ENCODE measurements at regions not wholly inside any gene's neighbourhood (a gene's known extent, or its start where the extent isn't known, plus 50 kb on each side); places are given as distances from the start of the nearest gene placed in this dataset.

- no peak for DNase-seq
- Histone ChIP-seq H3K4me3 (ENCODE audit: insufficient read depth, low read depth, low read length) (no peak overlapping the region), H3K27me3 (ENCODE audit: control insufficient read depth, insufficient read depth, low read length) (no peaks in the 10 kb centered on the region), H3K36me3 (replicated peaks; ENCODE audit: control insufficient read depth, insufficient read depth, low read length) (no peaks in the 10 kb centered on the region)
These were observed 241.1 kb upstream of the KLF3 start for GRCh38 chr4:38422850-38423249.

- no peaks in the 10 kb centered on the region for H3K36me3 ChIP-seq (replicated peaks; ENCODE audit: control insufficient read depth, insufficient read depth, low read length)
- no peak overlapping the region for H3K4me3 ChIP-seq (ENCODE audit: insufficient read depth, low read depth, low read length)
- H3K27me3 ChIP-seq (ENCODE audit: control insufficient read depth, insufficient read depth, low read length) = no peaks in the 10 kb centered on the region
- DNase-seq = peak; percentile 67
These were observed 239.7 kb upstream of the KLF3 start for GRCh38 chr4:38424151-38424871.

- Histone ChIP-seq H3K36me3 (replicated peaks; ENCODE audit: control insufficient read depth, insufficient read depth, low read length) (no peaks in the 10 kb centered on the region), H3K4me3 (ENCODE audit: insufficient read depth, low read depth, low read length) (no peak overlapping the region), H3K27me3 (ENCODE audit: control insufficient read depth, insufficient read depth, low read length) (no peaks in the 10 kb centered on the region)
- no peak for DNase-seq
These were observed 237.5 kb upstream of the KLF3 start for GRCh38 chr4:38426532-38426931.

DNA sequence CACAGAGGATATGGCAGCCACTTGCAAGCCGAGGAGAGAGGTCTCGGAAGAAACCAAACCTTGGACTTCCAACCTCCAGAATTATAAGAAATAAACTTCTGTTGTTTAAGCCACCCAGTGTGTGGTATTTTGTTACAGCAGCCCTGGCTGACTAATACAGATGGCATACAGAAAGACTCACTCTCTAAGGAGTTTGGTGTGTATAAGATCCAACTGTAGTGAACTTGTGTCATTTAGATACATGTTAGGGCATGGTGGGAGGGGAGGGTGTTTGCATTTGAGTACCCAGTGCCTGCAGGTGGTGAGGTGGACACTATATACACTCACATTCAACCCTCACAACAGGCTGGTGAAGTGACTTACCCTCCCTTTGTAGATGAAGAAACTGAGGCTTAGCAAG is 233.2 kb upstream of the KLF3 start:
- no peaks in the 10 kb centered on the region for H3K27me3 ChIP-seq (ENCODE audit: control insufficient read depth, insufficient read depth, low read length)
- H3K4me3 ChIP-seq (ENCODE audit: insufficient read depth, low read depth, low read length) = no peak overlapping the region
- no peaks in the 10 kb centered on the region for H3K36me3 ChIP-seq (replicated peaks; ENCODE audit: control insufficient read depth, insufficient read depth, low read length)
- DNase-seq = no peak

GRCh38 chr4:38442073-38442788 is 221.8 kb upstream of the KLF3 start:
- no peak for DNase-seq
- no peaks in the 10 kb centered on the region for H3K36me3 ChIP-seq (replicated peaks; ENCODE audit: control insufficient read depth, insufficient read depth, low read length)
- no peaks in the 10 kb centered on the region for H3K27me3 ChIP-seq (ENCODE audit: control insufficient read depth, insufficient read depth, low read length)
- H3K4me3 ChIP-seq (ENCODE audit: insufficient read depth, low read depth, low read length) = no peak overlapping the region

DNA sequence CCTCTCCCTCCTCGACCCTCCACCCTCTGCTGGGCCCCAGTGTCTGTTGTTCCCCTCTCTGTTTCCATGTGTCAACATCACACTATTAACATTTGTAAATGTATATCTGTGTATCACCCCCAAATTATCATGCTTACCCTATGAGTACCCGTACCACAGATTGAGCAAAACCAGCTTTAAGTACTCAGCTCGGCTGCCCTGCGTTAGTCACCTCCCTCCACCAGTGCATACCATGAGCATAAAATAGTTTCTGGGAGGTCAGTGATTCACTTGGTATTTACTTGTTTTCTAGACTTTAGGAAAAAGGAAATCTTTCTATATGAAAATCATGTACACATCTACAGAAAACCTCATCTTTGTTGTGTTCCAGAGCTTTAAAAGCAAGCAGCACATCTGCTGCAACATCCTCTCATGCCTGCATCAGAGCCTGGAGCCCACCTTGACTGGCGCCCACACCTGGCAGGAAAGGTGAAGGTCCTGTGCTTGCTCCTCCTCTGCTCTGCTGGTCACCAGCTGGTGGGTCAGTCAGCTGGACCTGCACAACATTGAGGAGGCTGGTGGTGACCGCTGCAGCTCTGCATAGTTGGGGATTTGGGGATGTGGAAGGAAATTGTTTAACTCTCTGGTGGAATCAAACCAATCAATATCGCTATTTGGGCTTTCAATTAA is 214.4 kb upstream of the KLF3 start:
- Histone ChIP-seq H3K36me3 (replicated peaks; ENCODE audit: control insufficient read depth, insufficient read depth, low read length) (no peaks in the 10 kb centered on the region), H3K27me3 (ENCODE audit: control insufficient read depth, insufficient read depth, low read length) (no peaks in the 10 kb centered on the region), H3K4me3 (ENCODE audit: insufficient read depth, low read depth, low read length) (no peak overlapping the region)
- DNase-seq = peak; percentile 56

DNA sequence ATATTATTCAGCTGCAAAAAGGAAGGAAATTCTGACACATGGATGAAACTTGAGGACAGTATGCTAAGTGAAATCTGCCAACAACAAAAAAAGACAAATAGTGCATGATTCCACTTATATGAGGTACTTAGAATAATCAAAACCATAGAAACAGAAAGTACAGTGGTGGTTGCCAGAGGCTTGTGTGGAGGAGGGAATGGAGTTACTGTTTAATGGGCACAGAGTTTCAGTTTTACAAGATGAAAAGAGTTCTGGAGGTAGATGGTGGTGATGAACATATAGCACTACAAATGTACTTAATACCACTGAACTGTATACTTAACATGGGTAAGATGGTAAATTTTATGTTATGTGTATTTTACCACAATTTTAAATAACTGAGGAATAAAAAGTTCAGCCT is 212.0 kb upstream of the KLF3 start:
- Histone ChIP-seq H3K4me3 (ENCODE audit: insufficient read depth, low read depth, low read length) (no peak overlapping the region), H3K36me3 (replicated peaks; ENCODE audit: control insufficient read depth, insufficient read depth, low read length) (no peaks in the 10 kb centered on the region), H3K27me3 (ENCODE audit: control insufficient read depth, insufficient read depth, low read length) (no peaks in the 10 kb centered on the region)
- DNase-seq = no peak

DNA sequence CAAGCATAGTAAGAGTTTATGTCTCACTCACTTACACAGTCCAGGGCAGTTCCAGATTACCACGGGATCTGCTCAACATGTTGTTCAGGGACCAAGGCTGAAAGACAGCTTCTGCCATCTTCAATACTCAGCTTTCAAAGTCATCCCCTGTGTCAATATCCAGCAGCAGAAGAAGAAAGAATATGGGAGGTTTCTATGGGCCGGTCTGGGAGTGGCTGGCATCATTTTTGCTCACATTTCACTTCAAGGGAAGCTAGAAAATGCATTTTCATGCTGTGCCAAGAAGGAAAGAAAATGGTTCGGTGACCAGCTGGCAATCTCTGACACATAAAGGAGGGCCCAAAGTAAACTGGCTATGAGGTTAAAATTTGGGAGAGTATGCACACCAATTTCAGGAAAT is 211.5 kb upstream of the KLF3 start:
- Histone ChIP-seq H3K36me3 (replicated peaks; ENCODE audit: control insufficient read depth, insufficient read depth, low read length) (no peaks in the 10 kb centered on the region), H3K27me3 (ENCODE audit: control insufficient read depth, insufficient read depth, low read length) (no peaks in the 10 kb centered on the region), H3K4me3 (ENCODE audit: insufficient read depth, low read depth, low read length) (no peak overlapping the region)
- no peak for DNase-seq

- no peaks in the 10 kb centered on the region for H3K27me3 ChIP-seq (ENCODE audit: control insufficient read depth, insufficient read depth, low read length)
These were observed 210.6 kb upstream of the KLF3 start for GRCh38 chr4:38453253-38453881.

GRCh38 chr4:38454284-38454683 is 209.7 kb upstream of the KLF3 start:
- Histone ChIP-seq H3K27me3 (ENCODE audit: control insufficient read depth, insufficient read depth, low read length) (no peaks in the 10 kb centered on the region), H3K4me3 (ENCODE audit: insufficient read depth, low read depth, low read length) (no peak overlapping the region), H3K36me3 (replicated peaks; ENCODE audit: control insufficient read depth, insufficient read depth, low read length) (no peaks in the 10 kb centered on the region)
- DNase-seq = no peak

More at GRCh38 chr4:38453253-38453881, 210.6 kb upstream of the KLF3 start:
- DNase-seq = no peak
- Histone ChIP-seq H3K36me3 (replicated peaks; ENCODE audit: control insufficient read depth, insufficient read depth, low read length) (no peaks in the 10 kb centered on the region), H3K4me3 (ENCODE audit: insufficient read depth, low read depth, low read length) (no peak overlapping the region)

DNA sequence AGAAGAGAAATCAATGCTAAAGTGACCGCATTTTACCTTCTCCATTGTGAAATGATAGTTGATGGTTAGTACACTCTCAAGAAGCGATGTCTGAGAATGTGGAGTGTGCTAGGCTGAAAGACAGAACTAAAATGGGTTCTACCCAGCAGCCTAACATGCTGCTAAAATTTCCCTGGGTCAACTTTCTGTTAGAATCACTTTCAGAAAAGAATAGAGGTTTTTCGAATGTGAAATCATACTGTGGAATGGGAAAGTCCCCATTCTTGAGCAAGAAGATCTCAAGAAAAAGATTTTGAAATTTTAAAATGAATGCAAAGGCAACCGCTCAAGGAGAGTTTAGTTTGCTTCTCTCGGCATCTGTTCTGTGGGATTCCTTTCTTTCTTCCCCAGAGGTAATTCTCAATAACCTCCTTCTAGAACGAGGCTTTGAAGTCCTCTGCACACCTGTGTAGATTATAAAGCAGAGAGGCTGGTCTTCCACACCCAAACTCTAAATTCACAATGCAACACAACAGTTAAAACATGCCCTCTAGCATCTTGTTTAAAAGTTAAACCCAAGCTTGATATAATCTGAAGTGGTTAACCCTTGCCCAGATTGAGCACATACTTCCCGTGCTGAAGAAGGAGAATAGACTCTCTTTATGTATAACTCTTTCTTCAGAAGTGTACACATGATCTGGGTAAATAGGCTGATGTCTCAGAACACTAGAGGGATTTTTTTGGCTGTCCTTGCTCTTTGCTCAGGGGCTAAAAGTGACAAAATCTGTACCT is 208.7 kb upstream of the KLF3 start:
- H3K36me3 ChIP-seq (replicated peaks; ENCODE audit: control insufficient read depth, insufficient read depth, low read length) = no peaks in the 10 kb centered on the region
- DNase-seq = no peak
- H3K4me3 ChIP-seq (ENCODE audit: insufficient read depth, low read depth, low read length) = no peak overlapping the region
- H3K27me3 ChIP-seq (ENCODE audit: control insufficient read depth, insufficient read depth, low read length) = no peaks in the 10 kb centered on the region

- H3K4me3 ChIP-seq (ENCODE audit: insufficient read depth, low read depth, low read length) = no peak overlapping the region
- H3K27me3 ChIP-seq (ENCODE audit: control insufficient read depth, insufficient read depth, low read length) = no peaks in the 10 kb centered on the region
- no peak for DNase-seq
- no peaks in the 10 kb centered on the region for H3K36me3 ChIP-seq (replicated peaks; ENCODE audit: control insufficient read depth, insufficient read depth, low read length)
These were observed 207.9 kb upstream of the KLF3 start for GRCh38 chr4:38456096-38456495.

DNA sequence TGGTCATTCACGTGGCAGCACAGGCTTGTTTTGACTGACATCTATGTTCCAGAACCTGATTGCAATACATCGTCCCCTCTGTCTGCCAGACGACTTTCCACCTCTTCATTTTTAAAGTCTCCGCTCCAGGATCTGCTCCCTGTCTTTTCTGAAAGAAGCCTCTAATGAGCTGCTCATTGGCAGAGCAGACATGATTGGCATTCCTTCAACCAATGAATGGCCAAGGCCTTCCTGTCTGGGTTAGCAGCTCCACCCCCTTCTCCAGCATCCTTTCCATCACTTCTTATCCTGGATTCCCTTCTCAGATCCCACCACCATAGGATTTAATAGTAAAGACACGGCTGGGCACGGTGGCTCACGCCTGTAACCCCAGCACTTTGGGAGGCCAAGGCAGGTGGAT is 202.7 kb upstream of the KLF3 start:
- Histone ChIP-seq H3K4me3 (ENCODE audit: insufficient read depth, low read depth, low read length) (no peak overlapping the region), H3K27me3 (ENCODE audit: control insufficient read depth, insufficient read depth, low read length) (no peaks in the 10 kb centered on the region), H3K36me3 (replicated peaks; ENCODE audit: control insufficient read depth, insufficient read depth, low read length) (no peaks in the 10 kb centered on the region)
- peak; percentile 40 for DNase-seq

GRCh38 chr4:38462367-38463055 is 201.5 kb upstream of the KLF3 start:
- Histone ChIP-seq H3K4me3 (ENCODE audit: insufficient read depth, low read depth, low read length) (no peak overlapping the region), H3K27me3 (ENCODE audit: control insufficient read depth, insufficient read depth, low read length) (no peaks in the 10 kb centered on the region), H3K36me3 (replicated peaks; ENCODE audit: control insufficient read depth, insufficient read depth, low read length) (no peaks in the 10 kb centered on the region)
- DNase-seq = no peak
